H1 (cell line): ENCODE measurements at regions not wholly inside any gene's neighbourhood (a gene's known extent, or its start where the extent isn't known, plus 50 kb on each side); places are given as distances from the start of the nearest gene placed in this dataset.

Experiments used
- CTCF ChIA-PET: fragments of 300-600 bp; sonication (Branson Sonifier 250); formaldehyde crosslinking; loops from one replicate; lab custom pipeline; 2021; ENCODE audit not compliant: partially characterized antibody; lab: Charles Lee
- POLR2A ChIA-PET: fragments of 300-600 bp; sonication (Branson Sonifier 250); formaldehyde crosslinking; loops from one replicate; lab custom pipeline; 2021; ENCODE audit warnings: inconsistent platforms; ENCODE audit not compliant: partially characterized antibody; lab: Charles Lee
- DNase-seq, 2 experiments: peaks; one replicate each; pipeline versions ENCODE4 v3.0.0 to v3.0.0-alpha.2; 2010 to 2022; ENCODE audit warnings: low spot score in 2 of 2, low read depth in 1 of 2, mixed read lengths in 1 of 2
- FAIRE-seq: peaks from 2 replicates; lab custom pipeline; 2011; peaks lifted over from hg19 to GRCh38; lab: Jason Lieb, UNC
- H2AFZ ChIP-seq: 2 replicates; pipeline ENCODE4 v1.8.1; 2012; ENCODE audit warnings: low read length, inconsistent platforms
- H2AK5ac ChIP-seq: 2 replicates; pipeline ENCODE4 v1.6.1; 2013; ENCODE audit warnings: low read depth, low read length
- H2BK120ac ChIP-seq: replicated peaks from 2 replicates; pipeline ENCODE3; 2013; ENCODE audit warnings: low read depth, low read length, inconsistent platforms
- H2BK12ac ChIP-seq: 2 replicates; pipeline ENCODE4 v1.6.1; 2013; ENCODE audit warnings: low read depth, low read length
- H2BK15ac ChIP-seq: 2 replicates; pipeline ENCODE4 v1.6.1; 2013; ENCODE audit warnings: low read length
- H2BK20ac ChIP-seq: 2 replicates; pipeline ENCODE4 v1.6.1; 2013; ENCODE audit warnings: low read length
- H2BK5ac ChIP-seq: 2 replicates; pipeline ENCODE4 v1.6.1; 2013; ENCODE audit warnings: low read depth, low read length
- H3K14ac ChIP-seq: 2 replicates; pipeline ENCODE4 v1.6.1; 2013; ENCODE audit warnings: inconsistent platforms; ENCODE audit not compliant: insufficient read length
- H3K18ac ChIP-seq: 2 replicates; pipeline ENCODE4 v1.6.1; 2013; ENCODE audit warnings: low read length; ENCODE audit errors: extremely low read depth
- H3K23ac ChIP-seq: 2 replicates; pipeline ENCODE4 v1.6.1; 2013; ENCODE audit warnings: inconsistent platforms; ENCODE audit not compliant: insufficient read length
- H3K23me2 ChIP-seq: 2 replicates; pipeline ENCODE4 v1.6.1; 2013; ENCODE audit warnings: low read depth, low read length
- H3K27ac ChIP-seq: 2 replicates; pipeline ENCODE4 v1.6.1; 2011; ENCODE audit warnings: low read depth, low read length, inconsistent platforms
- H3K27me3 ChIP-seq, 4 experiments: replicated peaks in 1 of 4; 1 replicate in 1 of 4; 2 replicates in 3 of 4; pipeline versions ENCODE4 v1.6.1 to v1.8.1; 2011 to 2013; ENCODE audit warnings: low read length in 3 of 4, mild to moderate bottlenecking in 3 of 4, inconsistent platforms in 2 of 4, mixed read lengths in 2 of 4, moderate library complexity in 1 of 4; ENCODE audit not compliant: control insufficient read depth in 3 of 4, insufficient read depth in 3 of 4; ENCODE audit errors: extremely low read depth in 1 of 4
- H3K36me3 ChIP-seq, 4 experiments: 2 replicates each; pipeline versions ENCODE4 v1.6.1 to v1.8.1; 2011 to 2013; ENCODE audit warnings: mild to moderate bottlenecking in 4 of 4, low read length in 3 of 4, moderate library complexity in 2 of 4, control low read depth in 1 of 4, inconsistent platforms in 1 of 4; ENCODE audit not compliant: insufficient read depth in 4 of 4, control insufficient read depth in 2 of 4
- H3K4ac ChIP-seq: replicated peaks from 2 replicates; pipeline ENCODE3; 2013; ENCODE audit warnings: low read length, low read depth, mixed read lengths, inconsistent platforms; ENCODE audit not compliant: insufficient read length
- H3K4me1 ChIP-seq, 4 experiments: replicated peaks in 1 of 4; 1 replicate in 1 of 4; 2 replicates in 3 of 4; pipeline versions ENCODE4 v1.6.1 to v1.8.1; 2011 to 2013; ENCODE audit warnings: low read length in 3 of 4, inconsistent platforms in 2 of 4, mixed read lengths in 1 of 4; ENCODE audit not compliant: insufficient read depth in 4 of 4, control insufficient read depth in 3 of 4
- H3K4me2 ChIP-seq, 2 experiments: 2 replicates each; pipeline versions ENCODE4 v1.6.1 to v1.8.1; 2011 to 2013; ENCODE audit warnings: low read depth in 2 of 2, low read length in 2 of 2, control low read depth in 1 of 2, inconsistent platforms in 1 of 2, mild to moderate bottlenecking in 1 of 2; ENCODE audit not compliant: insufficient read depth in 1 of 2
- H3K4me3 ChIP-seq, 4 experiments: fragments of 200-600, 300-600 bp in 1 of 4; sonication (generic), shearing (Covaris generic), sonication (Bioruptor Twin) in 1 of 4; 2 replicates each; pipeline versions ENCODE4 v1.5.1 to v1.8.1; 2011 to 2016; ENCODE audit warnings: low read length in 4 of 4, low read depth in 3 of 4, control low read depth in 2 of 4, inconsistent platforms in 2 of 4, mild to moderate bottlenecking in 2 of 4, mixed read lengths in 1 of 4, moderate library complexity in 1 of 4; ENCODE audit not compliant: insufficient read depth in 2 of 4; ENCODE audit errors: extremely low read depth in 1 of 4
- H3K56ac ChIP-seq: replicated peaks from 2 replicates; pipeline ENCODE3; 2013; ENCODE audit warnings: low read depth, mild to moderate bottlenecking, mixed read lengths, low read length, inconsistent platforms; ENCODE audit not compliant: insufficient read length
- H3K79me1 ChIP-seq: 2 replicates; pipeline ENCODE4 v1.6.1; 2013; ENCODE audit warnings: low read depth, low read length, control low read depth
- H3K79me2 ChIP-seq, 2 experiments: 2 replicates each; pipeline versions ENCODE4 v1.6.1 to v1.8.1; 2012 to 2013; ENCODE audit warnings: low read length in 2 of 2, mild to moderate bottlenecking in 2 of 2, inconsistent platforms in 1 of 2; ENCODE audit not compliant: insufficient read depth in 2 of 2, control insufficient read depth in 1 of 2
- H3K9ac ChIP-seq, 4 experiments: replicated peaks in 1 of 4; 1 replicate in 1 of 4; 2 replicates in 3 of 4; pipeline versions ENCODE4 v1.6.1 to v1.8.1; 2011 to 2013; ENCODE audit warnings: low read depth in 3 of 4, low read length in 3 of 4, control low read depth in 2 of 4, mild to moderate bottlenecking in 2 of 4, moderate library complexity in 2 of 4, inconsistent platforms in 1 of 4; ENCODE audit errors: extremely low read depth in 1 of 4
- H3K9me3 ChIP-seq, 2 experiments: 2 replicates each; pipeline versions ENCODE4 v1.6.1 to v1.8.1; 2012 to 2013; ENCODE audit warnings: mild to moderate bottlenecking in 2 of 2, moderate library complexity in 2 of 2, control low read depth in 1 of 2, inconsistent platforms in 1 of 2, low read depth in 1 of 2, low read length in 1 of 2, mixed read lengths in 1 of 2; ENCODE audit not compliant: insufficient read depth in 2 of 2
- H4K20me1 ChIP-seq, 2 experiments: replicated peaks in 1 of 2; 2 replicates each; pipeline versions ENCODE3 to v1.8.1; 2011 to 2013; ENCODE audit warnings: inconsistent platforms in 2 of 2, low read length in 2 of 2, mild to moderate bottlenecking in 1 of 2; ENCODE audit not compliant: insufficient read depth in 2 of 2, control insufficient read depth in 1 of 2
- H4K5ac ChIP-seq: 2 replicates; pipeline ENCODE4 v1.6.1; 2013; ENCODE audit warnings: low read length, low read depth, mixed read lengths, inconsistent platforms; ENCODE audit not compliant: insufficient read length
- H4K8ac ChIP-seq: 2 replicates; pipeline ENCODE4 v1.8.0; 2013; ENCODE audit warnings: mild to moderate bottlenecking, moderate library complexity, low read length, inconsistent platforms; ENCODE audit not compliant: insufficient read depth; ENCODE audit errors: extremely low read depth
- H4K91ac ChIP-seq: replicated peaks from 2 replicates; pipeline ENCODE3; 2013; ENCODE audit warnings: low read length, mixed read lengths, inconsistent platforms; ENCODE audit not compliant: insufficient read length
- ATF3 ChIP-seq: IDR thresholded peaks from 2 replicates; pipeline ENCODE4 v1.6.1; 2011; ENCODE audit warnings: low read depth, mild to moderate bottlenecking, low read length; ENCODE audit not compliant: insufficient read depth
- BRCA1 ChIP-seq: IDR thresholded peaks from 2 replicates; pipeline ENCODE4 v1.6.1; 2012; ENCODE audit warnings: low read depth, low read length, improper control_type of control experiment
- CBX8 ChIP-seq: fragments of 300-800, 300-1000 bp; sonication (generic); IDR thresholded peaks from 2 replicates; pipeline ENCODE4 v1.7.1; 2016; ENCODE audit warnings: low read depth, low read length, borderline replicate concordance
- EGR1 ChIP-seq: IDR thresholded peaks from 2 replicates; pipeline ENCODE4 v1.6.1; 2011; ENCODE audit warnings: low read depth, low read length, borderline replicate concordance
- EP300 ChIP-seq, 2 experiments: IDR thresholded peaks; 1 replicate in 1 of 2; 2 replicates in 1 of 2; pipeline ENCODE4 v1.6.1; 2011 to 2012; ENCODE audit warnings: low read depth in 2 of 2, low read length in 2 of 2, mild to moderate bottlenecking in 2 of 2, borderline replicate concordance in 1 of 2, inconsistent platforms in 1 of 2, moderate library complexity in 1 of 2
- JUND ChIP-seq: IDR thresholded peaks from 2 replicates; pipeline ENCODE4 v1.6.1; 2011; ENCODE audit warnings: mild to moderate bottlenecking, improper control_type of control experiment, low read length
- RAD21 ChIP-seq, 2 experiments: IDR thresholded peaks in 1 of 2; conservative IDR thresholded peaks in 1 of 2; 2 replicates each; pipeline ENCODE4 v1.6.1; 2011; ENCODE audit warnings: low read depth in 2 of 2, low read length in 2 of 2, improper control_type of control experiment in 1 of 2, inconsistent platforms in 1 of 2, mild to moderate bottlenecking in 1 of 2, moderate library complexity in 1 of 2
- RBBP5 ChIP-seq: IDR thresholded peaks from 2 replicates; pipeline ENCODE4 v1.7.1; 2012; ENCODE audit warnings: low read depth, mild to moderate bottlenecking, inconsistent platforms, low read length, moderate library complexity, borderline replicate concordance
- RFX5 ChIP-seq: IDR thresholded peaks from 2 replicates; pipeline ENCODE4 v1.6.1; 2011; ENCODE audit warnings: low read depth, low read length, improper control_type of control experiment, borderline replicate concordance
- SIN3A ChIP-seq, 2 experiments: IDR thresholded peaks in 1 of 2; conservative IDR thresholded peaks in 1 of 2; 2 replicates each; pipeline ENCODE4 v1.6.1; 2011 to 2012; ENCODE audit warnings: low read length in 2 of 2, improper control_type of control experiment in 1 of 2, low read depth in 1 of 2, mild to moderate bottlenecking in 1 of 2
- WGBS, 2 experiments: shearing (Covaris generic) in 1 of 2; methylation state at CpG; one replicate each; pipeline versions ENCODE4 v1.1.6 to v1.1.7; 2013 to 2015; ENCODE audit warnings: low lambda C conversion rate in 2 of 2, mixed read lengths in 2 of 2, inconsistent platforms in 1 of 2, low coverage in 1 of 2, missing lambda C conversion rate in 1 of 2; ENCODE audit not compliant: insufficient replicate concordance in 2 of 2, insufficient coverage in 1 of 2, insufficient read length in 1 of 2; ENCODE audit errors: extremely low coverage in 1 of 2, missing lambda C conversion rate in 1 of 2; 5-methylcytosine and 5-hydroxymethylcytosine counted together

- TF ChIP-seq BRCA1, result no peak
These were observed 251.0 kb upstream of the NRSN1 start (continued) for GRCh38 chr6:23875006-23875405.

- no peak overlapping the region for H4K8ac ChIP-seq
- H3K4me3 ChIP-seq, result no peak overlapping the region
- DNase-seq (no peak), FAIRE-seq (no peak)
- H3K56ac ChIP-seq, result no peak overlapping the region
- H3K36me3 ChIP-seq, result no peaks in the 10 kb centered on the region
- H4K20me1 ChIP-seq, result no peaks in the 10 kb centered on the region
- H3K23ac ChIP-seq, result no peak overlapping the region
- CTCF ChIA-PET, result interaction anchor here (0.6 to 1.2 kb wide), 2 partner anchors 17 to 175 kb away, joined by 3 read pairs; no protein-coding TSS in a partner anchor
- 90% methylated on average over 3 of the region's 3 CpGs; no CpG with 5 or more reads in 1 of the 2 experiments for WGBS, 2 experiments
- no peak overlapping the region for H2BK20ac ChIP-seq
- H4K5ac ChIP-seq, result no peak overlapping the region
- H2BK5ac ChIP-seq, result no peak overlapping the region
- H2AK5ac ChIP-seq, result no peak overlapping the region
- no peak overlapping the region for H3K9ac ChIP-seq
- no peak overlapping the region for H3K27ac ChIP-seq
- no peak for TF ChIP-seq EGR1
- TF ChIP-seq JUND, result no peak
- TF ChIP-seq RBBP5, result no peak
- TF ChIP-seq ATF3, result no peak
- no peak for TF ChIP-seq RFX5
- TF ChIP-seq SIN3A (conservative IDR thresholded peaks at IDR 0.05 in 1 of 2, IDR thresholded peaks at IDR 0.05 in 1 of 2; ENCODE audit: low read depth in 1 of 2, low read length in 2 of 2), result no peak
- TF ChIP-seq RAD21 (IDR thresholded peaks at IDR 0.05 in 1 of 2, conservative IDR thresholded peaks at IDR 0.05 in 1 of 2; ENCODE audit: low read depth in 2 of 2, low read length in 2 of 2), result no peak
- no peak for TF ChIP-seq EP300 (IDR thresholded peaks at IDR 0.05; ENCODE audit: borderline replicate concordance in 1 of 2, low read depth in 2 of 2, low read length in 2 of 2)
- no peak for TF ChIP-seq CBX8
- no peak overlapping the region for H2BK120ac ChIP-seq
- H3K4ac ChIP-seq, result no peak overlapping the region
- H3K23me2 ChIP-seq, result no peaks in the 10 kb centered on the region
- no peak overlapping the region for H4K91ac ChIP-seq
- H3K79me2 ChIP-seq, result no peaks in the 10 kb centered on the region
- no peaks in the 10 kb centered on the region for H3K79me1 ChIP-seq
- H2BK15ac ChIP-seq, result no peak overlapping the region
- no peaks in the 10 kb centered on the region for H3K4me1 ChIP-seq
- no peaks in the 10 kb centered on the region for H3K9me3 ChIP-seq
- no peak overlapping the region for H2AFZ ChIP-seq
- no peak overlapping the region for H2BK12ac ChIP-seq
- POLR2A ChIA-PET, result no interaction called here
- H3K18ac ChIP-seq, result no peak overlapping the region
- no peak overlapping the region for H3K4me2 ChIP-seq
- no peaks in the 10 kb centered on the region for H3K27me3 ChIP-seq
- no peak overlapping the region for H3K14ac ChIP-seq
These were observed 246.2 kb upstream of the NRSN1 start for GRCh38 chr6:23879816-23880215.
